Astrocyte of the cerebellum (primary cell): ENCODE measurements at regions not wholly inside any gene's neighbourhood (a gene's known extent, or its start where the extent isn't known, plus 50 kb on each side); places are given as distances from the start of the nearest gene placed in this dataset.

ENCODE experiments used
- DNase-seq: peaks from one replicate; pipeline ENCODE4 v3.0.0-alpha.2; 2011; ENCODE audit warnings: low read depth
- H3K4me3 ChIP-seq: 2 replicates; pipeline ENCODE4 v1.5.1; 2011; ENCODE audit warnings: mild to moderate bottlenecking, low read depth, low read length, moderate library complexity
- CTCF ChIP-seq: IDR thresholded peaks from 2 replicates; pipeline ENCODE4 v1.5.1; 2012; ENCODE audit warnings: low read length, low read depth, moderate library complexity, mild to moderate bottlenecking; ENCODE audit errors: missing control alignments
- in situ Hi-C: cut with HindIII; loops from 2 replicates; pipeline ENCODE4 v1.10.0; 2017; ENCODE audit warnings: low sequenced_read_pairs

GRCh38 chr7:47221826-47222225, 360.1 kb downstream of the TNS3 start:
- no peak for TF ChIP-seq CTCF
- in situ Hi-C loops, result no loop called here
- no peak for DNase-seq
- no peak overlapping the region for H3K4me3 ChIP-seq

- DNase-seq, result peak; percentile 20
- in situ Hi-C loops, result no loop called here
- TF ChIP-seq CTCF, result no peak
- no peak overlapping the region for H3K4me3 ChIP-seq
Measured at GRCh38 chr7:47218378-47219176, 363.3 kb downstream of the TNS3 start.

- no peak for DNase-seq
- TF ChIP-seq CTCF, result no peak
- H3K4me3 ChIP-seq, result no peak overlapping the region
- in situ Hi-C loops, result no loop called here
Measured at GRCh38 chr7:47217570-47218360, 364.1 kb downstream of the TNS3 start.

DNA sequence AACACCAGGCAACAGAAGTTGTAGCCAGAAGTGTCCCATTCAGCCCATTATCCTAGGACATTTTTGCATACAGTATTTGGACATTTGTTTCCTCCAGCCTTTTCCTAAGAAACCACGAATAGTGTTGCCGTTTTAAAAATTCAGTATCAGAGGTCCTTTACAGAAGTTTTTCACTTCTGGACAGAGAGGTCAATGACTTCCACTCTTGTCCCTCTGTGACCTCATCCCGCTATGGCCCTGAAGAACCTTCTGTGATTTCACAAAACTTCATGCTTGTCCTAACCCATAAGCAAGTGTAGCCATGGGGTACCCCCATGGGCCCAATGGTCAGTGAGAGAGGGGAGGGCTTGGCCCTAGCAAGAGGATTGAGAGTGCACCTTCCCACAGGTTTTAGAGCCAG, 364.8 kb downstream of the TNS3 start:
- H3K4me3 ChIP-seq, result no peak overlapping the region
- no peak for DNase-seq
- no peak for TF ChIP-seq CTCF
- in situ Hi-C loops, result no loop called here

GRCh38 chr7:47216439-47216838, 365.5 kb downstream of the TNS3 start:
- in situ Hi-C loops, result no loop called here
- no peak overlapping the region for H3K4me3 ChIP-seq
- no peak for DNase-seq

DNA sequence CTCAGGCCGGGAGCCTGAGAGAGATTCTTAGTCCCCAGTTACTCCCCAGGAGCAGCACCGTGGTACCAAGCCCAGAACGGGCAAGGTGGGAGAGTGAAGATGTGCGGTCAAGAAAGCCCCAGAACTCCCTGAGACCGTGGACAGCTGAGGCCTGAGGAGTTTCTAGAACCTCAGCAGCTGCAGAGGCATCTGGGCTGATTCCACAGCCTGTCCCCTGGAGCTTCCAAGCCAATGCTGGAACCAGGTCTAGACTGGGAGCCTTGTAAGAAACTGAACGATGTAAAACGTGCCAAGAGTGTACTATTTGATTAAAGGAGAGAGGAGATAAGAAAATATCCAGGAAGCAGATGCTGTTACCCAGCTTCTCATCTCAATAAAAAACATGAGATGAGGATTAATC, 366.3 kb downstream of the TNS3 start:
- TF ChIP-seq CTCF, result no peak
- DNase-seq, result no peak
- no peak overlapping the region for H3K4me3 ChIP-seq
- in situ Hi-C loops, result no loop called here

More at GRCh38 chr7:47216439-47216838, 365.5 kb downstream of the TNS3 start:
- no peak for TF ChIP-seq CTCF
